ENCODE measurements at regions not wholly inside any gene's neighbourhood (a gene's known extent, or its start where the extent isn't known, plus 50 kb on each side); places are given as distances from the start of the nearest gene placed in this dataset.

- Histone ChIP-seq H3K27ac (no peak overlapping the region), H3K4me1 (no peaks in the 10 kb centered on the region), H3K4me3 (no peak overlapping the region), H3K36me3 (replicated peaks in 1 of 2; ENCODE audit: insufficient read depth in 1 of 2, low read depth in 2 of 2) (no peaks in the 10 kb centered on the region), H3K27me3 (no peaks in the 10 kb centered on the region), H3K9me3 (no peaks in the 10 kb centered on the region)
- no peak for DNase-seq
- no peak for ATAC-seq
- WGBS, 2 donors, result 63 to 65% methylated on average over 3 of the region's 3 CpGs
- intact Hi-C loops (cut with DNase I), result no loop called here
- TF ChIP-seq POLR2A (IDR thresholded peaks at IDR 0.05) (no peak), CTCF (IDR thresholded peaks at IDR 0.05) (no peak)
Observed at GRCh38 chr2:220654322-220654721, 917.8 kb downstream of the EPHA4 start.

- no peak for TF ChIP-seq CTCF (IDR thresholded peaks at IDR 0.05)
- DNase-seq (no peak), ATAC-seq (no peak)
- WGBS, 2 donors, result 41 to 52% methylated on average over 4 of the region's 4 CpGs
- no peak overlapping the region for H3K27ac ChIP-seq
- no peaks in the 10 kb centered on the region for H3K9me3 ChIP-seq
- intact Hi-C loops (cut with DNase I), result no loop called here
- no peaks in the 10 kb centered on the region for H3K27me3 ChIP-seq
- no peak overlapping the region for H3K4me3 ChIP-seq
- H3K36me3 ChIP-seq (replicated peaks in 1 of 2; ENCODE audit: insufficient read depth in 1 of 2, low read depth in 2 of 2), result no peaks in the 10 kb centered on the region
- no peaks in the 10 kb centered on the region for H3K4me1 ChIP-seq
Observed at GRCh38 chr2:220660277-220661145, 911.6 kb downstream of the EPHA4 start.

- no peak for ATAC-seq
- H3K27me3 ChIP-seq, result no peaks in the 10 kb centered on the region
- intact Hi-C loops (cut with DNase I), result no loop called here
- no peaks in the 10 kb centered on the region for H3K4me1 ChIP-seq
- TF ChIP-seq POLR2A (IDR thresholded peaks at IDR 0.05) (no peak), CTCF (IDR thresholded peaks at IDR 0.05) (no peak)
- no peak overlapping the region for H3K27ac ChIP-seq
- 69 to 70% methylated on average over 3 of the region's 3 CpGs for whole genome bisulfite sequencing, 2 donors
- no peak for DNase-seq
- H3K4me3 ChIP-seq, result no peak overlapping the region
- H3K9me3 ChIP-seq, result no peaks in the 10 kb centered on the region
- H3K36me3 ChIP-seq (replicated peaks in 1 of 2; ENCODE audit: insufficient read depth in 1 of 2, low read depth in 2 of 2), result no peaks in the 10 kb centered on the region
Observed at GRCh38 chr2:220662431-220662830, 909.7 kb downstream of the EPHA4 start.

- intact Hi-C loops (cut with DNase I), result no loop called here
- Histone ChIP-seq H3K27me3 (no peaks in the 10 kb centered on the region), H3K27ac (no peak overlapping the region), H3K36me3 (replicated peaks in 1 of 2; ENCODE audit: insufficient read depth in 1 of 2, low read depth in 2 of 2) (no peaks in the 10 kb centered on the region), H3K9me3 (no peaks in the 10 kb centered on the region), H3K4me3 (no peak overlapping the region), H3K4me1 (no peaks in the 10 kb centered on the region)
- TF ChIP-seq CTCF (IDR thresholded peaks at IDR 0.05) (no peak), POLR2A (IDR thresholded peaks at IDR 0.05) (no peak)
- ATAC-seq (no peak), DNase-seq (no peak)
Observed at GRCh38 chr2:220663065-220663464, 909.0 kb downstream of the EPHA4 start.

All from body of pancreas (tissue), 4 donors.